SH-SY5Y (cell line): ENCODE measurements at regions not wholly inside any gene's neighbourhood (a gene's known extent, or its start where the extent isn't known, plus 50 kb on each side); places are given as distances from the start of the nearest gene placed in this dataset.

ENCODE experiments used
- GATA2 ChIP-seq: IDR thresholded peaks from 2 replicates; pipeline ENCODE4 v1.6.1; 2011; ENCODE audit warnings: mild to moderate bottlenecking, low read depth, low read length
- GATA3 ChIP-seq: IDR thresholded peaks from 2 replicates; pipeline ENCODE4 v1.6.1; 2011; ENCODE audit warnings: low read depth, mild to moderate bottlenecking, low read length, moderate library complexity

GRCh38 chr2:6498841-6499240 lies 366.9 kb downstream of the CMPK2 start:
- no peak for TF ChIP-seq GATA2
- TF ChIP-seq GATA3, result no peak

GRCh38 chr2:6499691-6500090 lies 366.0 kb downstream of the CMPK2 start:
- no peak for TF ChIP-seq GATA2
- TF ChIP-seq GATA3, result no peak

- no peak for TF ChIP-seq GATA3
- TF ChIP-seq GATA2, result no peak
Measured at GRCh38 chr2:6506361-6506794, 359.3 kb downstream of the CMPK2 start.

- TF ChIP-seq GATA3, result no peak
- no peak for TF ChIP-seq GATA2
Measured at GRCh38 chr2:6506859-6507258, 358.8 kb downstream of the CMPK2 start.

GRCh38 chr2:6510532-6510931 lies 355.2 kb downstream of the CMPK2 start:
- TF ChIP-seq GATA3 (no peak), GATA2 (no peak)

- TF ChIP-seq GATA2 (no peak), GATA3 (no peak)
Measured at GRCh38 chr2:6512589-6512988, 353.1 kb downstream of the CMPK2 start.

GRCh38 chr2:6516674-6517073 lies 349.0 kb downstream of the CMPK2 start:
- TF ChIP-seq GATA3 (no peak), GATA2 (no peak)

- no peak for TF ChIP-seq GATA3
- TF ChIP-seq GATA2, result no peak
Measured at GRCh38 chr2:6518361-6518760, 347.3 kb downstream of the CMPK2 start.

GRCh38 chr2:6523476-6523875 lies 342.2 kb downstream of the CMPK2 start:
- no peak for TF ChIP-seq GATA3

- peak; percentile 99 for TF ChIP-seq GATA3
- peak; percentile 99 for TF ChIP-seq GATA2
Measured at GRCh38 chr2:6524691-6525474, 340.8 kb downstream of the CMPK2 start.

GRCh38 chr2:6525475-6525964 lies 340.2 kb downstream of the CMPK2 start:
- no peak for TF ChIP-seq GATA2
- no peak for TF ChIP-seq GATA3

- TF ChIP-seq GATA2 (peak; percentile 87), GATA3 (peak; percentile 67)
Measured at GRCh38 chr2:6526093-6526824, 339.4 kb downstream of the CMPK2 start.

GRCh38 chr2:6531304-6531703 lies 334.4 kb downstream of the CMPK2 start:
- TF ChIP-seq GATA3 (no peak), GATA2 (no peak)

- no peak for TF ChIP-seq GATA2
- TF ChIP-seq GATA3, result no peak
Measured at GRCh38 chr2:6535572-6535971, 330.1 kb downstream of the CMPK2 start.

- no peak for TF ChIP-seq GATA3
- no peak for TF ChIP-seq GATA2
Measured at GRCh38 chr2:6538607-6539006, 327.1 kb downstream of the CMPK2 start.
